B cell (primary cell): ENCODE measurements at regions not wholly inside any gene's neighbourhood (a gene's known extent, or its start where the extent isn't known, plus 50 kb on each side); places are given as distances from the start of the nearest gene placed in this dataset.

ENCODE experiments used
- CTCF ChIP-seq: fragments of 200-600 bp; IDR thresholded peaks from one replicate; pipeline ENCODE4 v1.8.0; 2022; ENCODE audit warnings: antibody characterized with exemption, mild to moderate bottlenecking
- EZH2 ChIP-seq: IDR thresholded peaks from 2 replicates; pipeline ENCODE4 v1.6.1; 2012; ENCODE audit warnings: borderline replicate concordance, low read depth, mild to moderate bottlenecking, moderate library complexity, low read length; ENCODE audit not compliant: insufficient read depth, poor library complexity, severe bottlenecking

GRCh38 chr1:30244801-30245200, 478.6 kb downstream of the MATN1 start:
- TF ChIP-seq CTCF (no peak), EZH2 (no peak)
